GM19035 (cell line): ENCODE measurements at regions not wholly inside any gene's neighbourhood (a gene's known extent, or its start where the extent isn't known, plus 50 kb on each side); places are given as distances from the start of the nearest gene placed in this dataset.

Source experiments
- ATAC-seq: cut with Tn5 transposase; IDR thresholded peaks from one replicate; pipeline ENCODE4 v1.9.1; 2021; ENCODE audit not compliant: unreplicated experiment

DNA sequence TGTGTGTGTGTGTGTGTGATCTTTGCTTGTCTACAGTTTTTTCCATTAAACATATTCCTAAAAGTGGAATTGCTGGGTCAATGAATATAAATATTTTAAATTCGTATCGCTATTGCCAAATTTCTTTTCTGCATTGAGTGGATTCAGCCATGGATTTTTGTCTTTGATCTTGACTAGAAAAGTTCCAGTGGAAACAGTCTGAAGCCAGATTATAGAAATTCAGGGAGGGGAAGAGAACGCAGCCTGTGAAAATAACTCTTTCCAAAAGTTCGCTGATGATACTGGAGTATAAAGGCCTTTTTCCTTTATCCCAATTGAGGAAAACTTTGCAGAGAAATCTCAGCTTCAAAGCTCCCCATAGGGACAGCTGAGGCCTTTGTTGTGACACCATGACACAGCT lies 292.3 kb upstream of the CD180 start:
- ATAC-seq, result no peak

DNA sequence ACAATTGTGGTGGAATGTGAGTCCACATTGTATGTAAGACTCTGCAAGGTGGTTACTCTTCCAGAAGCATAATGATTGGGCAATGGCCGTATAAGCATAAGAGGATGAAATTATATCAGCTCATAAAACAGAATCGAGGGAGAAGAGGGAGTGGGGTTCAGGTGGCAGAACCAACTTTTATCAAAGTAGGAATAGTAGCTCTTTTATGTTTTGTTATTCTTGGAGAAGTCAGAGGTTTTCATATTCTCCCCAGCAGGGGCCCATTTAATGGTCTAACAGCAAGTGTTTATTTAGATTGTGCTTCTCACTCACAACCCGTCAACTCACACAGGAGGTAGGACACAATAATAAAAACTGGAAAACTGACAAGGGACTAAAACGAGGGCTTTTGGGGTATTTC lies 291.3 kb upstream of the CD180 start:
- ATAC-seq, result no peak

DNA sequence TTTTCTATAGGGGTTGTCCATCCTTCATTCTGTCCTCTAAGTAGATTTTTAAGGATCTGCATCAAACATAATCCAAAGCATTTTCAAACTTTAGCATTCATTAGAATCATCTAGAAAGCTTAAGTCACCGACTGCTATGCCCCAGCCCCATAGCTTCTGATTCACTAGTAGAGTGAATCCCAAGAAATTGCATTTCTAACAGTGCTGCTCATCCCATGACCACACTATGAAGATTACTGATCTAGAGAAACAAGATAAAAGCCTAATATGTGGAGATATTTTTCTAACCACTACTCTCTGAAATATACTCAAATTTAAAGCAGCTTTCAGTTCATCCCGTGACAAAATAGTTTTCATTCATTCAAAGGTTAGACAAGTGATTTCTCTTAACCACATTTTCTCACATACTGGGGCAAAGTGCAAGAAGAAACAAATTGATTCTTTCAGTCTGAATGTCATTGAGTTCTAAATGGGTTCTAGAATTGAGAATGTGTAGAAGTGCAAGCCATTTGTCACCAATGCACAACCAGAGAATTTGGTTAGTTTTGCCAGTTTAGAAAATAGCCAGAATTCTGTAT lies 286.9 kb upstream of the CD180 start:
- no peak for ATAC-seq

DNA sequence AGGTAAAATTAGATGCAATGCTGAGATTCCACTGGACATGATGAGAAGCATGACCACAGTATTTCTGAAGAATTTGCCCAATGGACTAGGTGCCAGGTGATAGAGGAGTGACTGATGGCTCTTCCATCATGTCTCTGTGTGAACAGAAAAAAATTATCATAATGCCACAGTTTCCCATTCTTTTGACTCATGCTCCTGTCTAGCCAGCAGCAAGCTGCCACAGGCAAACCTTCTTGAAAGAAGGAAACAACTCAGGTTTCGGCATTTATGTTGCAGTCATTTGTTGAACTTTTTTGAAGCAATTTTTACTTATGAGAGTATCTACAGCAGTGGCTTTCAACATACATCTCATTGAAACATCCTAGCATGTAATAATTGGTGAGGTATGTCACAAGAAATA lies 284.8 kb upstream of the CD180 start:
- ATAC-seq, result no peak

DNA sequence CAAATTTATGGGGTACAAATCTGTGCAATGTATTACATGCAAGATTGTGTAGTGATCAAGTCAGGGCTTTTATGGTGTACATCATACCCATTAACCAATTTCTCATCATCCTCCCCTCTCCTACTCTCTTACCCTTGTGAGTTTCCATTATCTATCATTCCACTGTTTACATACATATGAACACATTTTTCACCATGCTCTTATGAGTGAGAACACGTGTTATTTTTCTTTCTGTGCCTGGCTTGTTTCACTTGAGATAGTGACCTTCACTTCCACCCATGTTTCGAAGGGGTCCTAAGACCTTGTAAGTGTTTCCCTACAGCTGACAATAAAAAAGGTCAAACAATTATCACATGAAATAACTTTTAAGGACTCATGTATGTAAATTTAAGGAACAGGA lies 281.7 kb upstream of the CD180 start:
- no peak for ATAC-seq

DNA sequence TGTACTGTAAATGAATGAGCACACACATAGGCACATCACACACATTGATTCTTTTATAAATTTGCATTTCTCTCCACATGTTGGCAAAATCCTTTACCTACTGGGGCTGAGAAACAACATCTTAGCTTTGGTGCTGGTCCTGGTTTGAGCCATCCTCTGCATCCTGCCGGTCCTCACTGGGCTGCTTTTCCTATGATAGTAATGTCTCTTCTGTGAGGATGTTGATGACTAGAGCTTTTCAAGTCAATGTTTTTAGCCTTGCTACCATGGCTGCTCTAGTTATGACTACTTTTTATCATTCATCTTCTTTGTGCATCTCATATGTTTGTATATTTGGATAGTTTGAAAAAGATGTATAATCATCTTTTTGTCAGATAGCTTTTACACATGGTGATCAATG lies 280.4 kb upstream of the CD180 start:
- no peak for ATAC-seq

DNA sequence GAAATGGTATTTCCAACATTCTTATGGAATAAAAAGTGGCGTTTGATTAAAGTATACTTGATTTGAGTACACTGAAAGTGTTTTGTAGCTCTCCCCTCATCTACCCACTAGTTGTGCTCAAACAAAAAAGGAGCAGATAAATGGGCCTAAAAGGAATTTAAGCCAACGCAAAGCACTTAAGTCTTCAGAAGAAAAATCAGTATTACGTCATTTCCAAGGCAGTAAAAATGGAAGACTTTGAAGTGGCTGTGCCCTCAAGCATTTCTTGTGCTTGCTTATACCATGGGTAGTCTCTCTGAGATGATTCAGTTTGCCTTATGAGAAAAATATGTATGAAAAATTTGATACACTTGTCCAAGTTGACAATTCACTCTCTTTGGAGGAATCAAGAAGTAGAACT lies 279.9 kb upstream of the CD180 start:
- no peak for ATAC-seq

DNA sequence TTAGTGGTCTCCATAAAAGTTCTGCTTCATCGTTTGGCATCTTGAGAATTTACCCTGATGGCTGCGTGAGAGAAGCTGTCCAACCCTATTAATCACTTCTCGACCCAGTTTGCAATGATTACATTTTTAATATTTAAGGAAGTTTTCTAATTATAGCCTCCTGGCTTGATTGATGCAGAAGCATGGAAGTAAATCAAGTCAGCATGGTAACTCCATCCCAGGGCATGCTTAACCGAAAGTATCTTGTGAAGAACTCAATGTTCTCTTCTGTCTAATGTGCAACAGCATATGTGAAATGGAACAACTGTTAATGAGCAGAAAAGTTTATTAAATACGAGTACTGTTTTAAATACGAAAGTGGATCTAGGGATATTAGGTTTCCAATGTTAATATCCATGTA lies 278.9 kb upstream of the CD180 start:
- ATAC-seq, result no peak

DNA sequence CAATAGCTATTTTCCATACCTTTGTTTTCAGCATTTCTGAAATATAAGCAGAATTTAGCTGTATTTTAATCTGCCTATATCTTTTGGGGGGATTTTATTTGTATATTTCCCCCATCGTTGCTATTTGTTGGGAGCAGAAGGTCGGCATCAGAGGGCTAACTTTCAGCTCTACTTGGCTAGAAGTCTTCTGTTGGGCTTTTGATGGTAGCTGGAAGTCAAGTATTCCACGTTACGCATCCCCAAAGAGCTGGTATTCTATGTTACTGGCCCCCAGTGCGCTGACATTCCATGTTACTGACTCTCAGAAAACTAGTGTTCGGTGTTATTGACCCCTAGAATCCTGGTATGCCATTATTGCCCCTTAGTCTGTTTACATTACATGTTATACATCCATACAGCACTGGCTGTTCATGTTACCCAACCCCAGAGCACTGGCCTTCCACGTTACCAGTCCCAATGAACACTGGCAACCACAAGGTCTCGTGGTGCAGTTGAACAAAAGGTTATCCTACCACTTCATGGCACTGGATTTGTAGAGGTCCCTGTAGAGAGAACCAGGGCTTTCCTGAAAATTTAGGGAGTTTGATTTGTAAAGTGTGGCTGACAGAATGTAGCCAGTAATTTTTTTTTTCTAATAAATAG lies 278.1 kb upstream of the CD180 start:
- no peak for ATAC-seq

DNA sequence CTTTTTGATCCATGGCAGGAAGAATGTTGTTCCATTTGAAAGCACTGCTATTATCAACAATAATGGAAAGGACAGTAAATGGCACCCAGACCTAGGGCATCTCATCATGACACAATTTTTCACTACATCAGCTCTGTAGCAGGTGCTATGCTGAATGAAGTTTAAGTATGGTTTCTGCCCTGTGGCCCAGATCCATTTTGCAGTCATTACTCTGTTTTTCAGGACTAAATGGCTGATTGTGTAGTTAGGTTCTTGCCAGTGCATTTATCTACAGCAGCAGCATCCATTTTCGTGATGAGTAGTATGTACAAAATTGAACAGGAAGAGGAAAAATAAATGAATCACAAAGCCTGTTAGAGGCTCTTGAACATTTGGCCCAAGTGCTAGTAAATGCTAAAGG lies 270.5 kb upstream of the CD180 start:
- no peak for ATAC-seq

DNA sequence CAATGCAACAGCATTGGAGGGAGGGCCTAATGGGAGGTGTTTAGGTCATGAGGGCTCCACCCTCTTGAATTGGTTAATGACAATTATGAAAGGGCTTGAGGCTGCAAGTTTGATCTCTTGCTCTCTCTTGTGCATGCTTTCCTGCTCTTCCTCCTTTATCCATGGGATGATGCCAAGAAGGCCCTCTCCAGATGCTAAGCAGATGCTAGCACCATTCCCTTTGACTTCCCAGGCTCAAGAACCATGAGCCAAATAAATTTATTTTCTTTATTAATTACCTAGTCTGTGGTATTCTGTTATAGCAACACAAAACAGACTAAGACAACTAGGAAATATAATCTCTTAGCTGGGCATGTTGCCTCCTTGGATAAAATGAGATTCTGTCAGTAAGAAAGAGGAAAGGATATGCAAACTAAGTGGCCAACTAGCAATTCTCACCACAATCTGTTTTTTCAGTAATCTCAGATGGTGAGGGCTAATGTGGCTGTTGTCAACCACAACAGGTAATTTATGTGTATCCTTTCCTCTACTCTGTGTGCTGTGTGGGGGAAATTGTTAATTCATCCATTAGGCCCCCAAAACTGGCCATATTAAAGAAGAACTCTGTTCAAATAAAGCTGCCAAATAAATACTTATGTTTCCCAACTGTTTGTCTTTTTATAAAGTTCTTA lies 269.1 kb upstream of the CD180 start:
- peak; percentile 59 for ATAC-seq

DNA sequence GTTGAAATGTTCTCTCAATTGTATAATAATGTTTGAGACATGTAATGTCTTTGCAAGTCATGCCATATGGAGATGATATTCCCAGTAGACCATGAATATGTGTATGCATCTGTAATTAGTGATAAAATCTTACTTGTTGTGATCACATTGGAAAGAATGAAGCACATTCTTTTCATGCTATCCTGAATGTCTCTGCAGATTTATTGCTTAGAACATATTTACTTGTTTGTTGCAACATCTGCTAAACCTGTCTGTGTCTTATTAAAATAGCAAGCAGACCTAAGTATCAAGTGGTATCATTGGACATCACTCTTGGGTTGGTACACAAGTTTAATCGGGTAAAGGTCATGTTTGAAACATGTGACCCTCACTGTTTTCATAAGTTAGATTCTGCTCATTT lies 265.5 kb upstream of the CD180 start:
- no peak for ATAC-seq

DNA sequence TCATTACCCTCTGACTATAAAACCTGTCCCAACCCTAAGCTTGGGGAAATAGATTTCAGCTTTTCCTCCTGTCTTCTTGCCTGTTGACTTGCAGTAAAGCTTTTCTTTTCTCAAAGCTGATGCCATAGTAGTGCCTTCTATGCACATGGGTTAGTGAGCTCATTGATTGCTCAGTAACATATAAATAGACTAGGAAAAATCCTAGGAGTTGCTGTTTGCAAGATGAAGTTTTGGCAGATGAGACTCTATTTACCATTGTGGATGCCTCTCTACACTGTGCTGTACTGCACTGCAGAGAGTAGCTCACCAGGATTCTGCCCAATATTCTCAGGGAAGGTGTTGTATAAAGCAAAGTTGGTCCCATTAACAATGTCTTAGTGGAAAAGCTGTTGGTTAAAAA lies 262.7 kb upstream of the CD180 start:
- ATAC-seq, result no peak

DNA sequence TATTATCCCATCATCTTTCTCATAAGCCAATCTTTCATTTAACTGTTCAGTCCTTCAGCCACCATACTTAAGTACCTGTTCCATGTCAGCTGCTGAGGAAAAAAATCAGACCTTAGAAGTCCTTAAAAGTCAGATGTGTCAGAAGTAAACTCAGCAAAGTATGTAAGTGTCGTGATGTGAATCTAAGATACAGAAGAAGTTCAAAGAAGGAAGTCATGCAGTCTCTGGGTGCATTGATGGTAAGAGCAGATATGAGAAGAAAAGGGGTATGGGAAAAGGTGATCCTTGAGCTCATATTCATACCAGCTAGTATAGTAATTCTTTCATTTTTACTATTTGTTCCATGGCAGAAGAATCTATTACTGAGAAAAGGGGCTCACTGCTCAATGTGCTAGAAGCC lies 259.4 kb upstream of the CD180 start:
- ATAC-seq, result no peak

DNA sequence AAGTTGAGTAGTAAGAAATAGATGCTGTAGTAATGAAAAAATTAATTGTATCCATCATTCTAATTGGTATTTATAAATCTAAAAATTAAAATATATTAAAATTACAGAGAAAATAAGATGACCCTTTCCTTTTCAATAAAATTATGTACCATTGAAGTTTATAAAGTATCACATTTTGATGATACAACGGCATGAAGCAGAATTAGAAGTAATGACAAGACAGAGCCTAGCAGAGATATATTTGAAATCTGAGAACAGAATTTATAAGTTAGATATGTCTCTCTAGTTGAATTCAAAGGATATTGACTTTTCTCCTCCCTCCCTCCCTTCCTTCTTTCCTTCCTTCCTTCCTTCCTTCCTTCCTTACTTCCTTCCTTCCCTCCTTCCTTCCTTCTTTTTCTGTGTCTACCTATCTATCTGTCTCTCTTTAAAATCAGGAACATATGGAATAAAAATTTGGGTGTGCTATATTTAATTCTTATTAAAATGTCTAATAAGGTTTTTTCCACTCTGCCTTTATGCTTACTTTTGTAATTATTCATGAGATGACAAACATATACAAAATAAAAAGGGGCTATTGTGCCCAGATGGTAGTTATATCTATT lies 258.5 kb upstream of the CD180 start:
- ATAC-seq, result no peak

DNA sequence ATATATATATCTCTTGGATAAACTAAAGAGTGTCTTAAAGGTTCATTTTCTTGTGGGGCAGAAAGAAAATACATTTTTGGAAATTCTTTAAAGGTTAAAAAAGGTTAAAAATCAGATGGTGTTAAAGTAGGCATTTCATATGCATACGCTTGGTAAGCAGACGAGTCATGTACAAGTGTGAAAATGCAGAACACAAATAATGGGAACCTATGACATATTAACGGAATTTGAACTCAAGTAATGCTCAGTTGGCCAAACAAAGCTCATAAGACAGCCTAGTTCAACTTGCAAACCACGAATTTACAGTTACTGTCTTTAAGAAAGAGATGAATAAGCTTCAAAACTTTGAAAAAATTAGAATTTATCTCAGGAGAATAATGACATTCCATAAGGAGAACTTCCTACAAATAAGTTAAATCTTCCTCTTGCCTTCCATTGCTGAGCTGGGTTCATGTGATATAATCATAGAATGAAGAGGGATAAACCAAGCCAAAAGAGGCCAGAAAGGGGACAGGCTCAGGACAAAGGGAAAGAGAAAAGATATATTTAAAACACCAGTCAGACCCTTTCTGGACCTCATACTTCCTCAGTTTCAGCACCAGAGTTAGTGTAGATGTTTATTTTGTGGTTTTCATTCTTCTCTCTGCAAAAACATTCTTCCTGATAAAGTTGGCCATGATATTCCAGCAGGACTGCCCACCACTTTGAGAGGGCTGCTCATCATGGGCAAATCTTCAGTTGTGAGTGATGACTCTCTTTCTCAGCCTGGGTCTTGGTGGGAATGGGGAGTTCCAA lies 256.7 kb upstream of the CD180 start:
- ATAC-seq, result no peak

DNA sequence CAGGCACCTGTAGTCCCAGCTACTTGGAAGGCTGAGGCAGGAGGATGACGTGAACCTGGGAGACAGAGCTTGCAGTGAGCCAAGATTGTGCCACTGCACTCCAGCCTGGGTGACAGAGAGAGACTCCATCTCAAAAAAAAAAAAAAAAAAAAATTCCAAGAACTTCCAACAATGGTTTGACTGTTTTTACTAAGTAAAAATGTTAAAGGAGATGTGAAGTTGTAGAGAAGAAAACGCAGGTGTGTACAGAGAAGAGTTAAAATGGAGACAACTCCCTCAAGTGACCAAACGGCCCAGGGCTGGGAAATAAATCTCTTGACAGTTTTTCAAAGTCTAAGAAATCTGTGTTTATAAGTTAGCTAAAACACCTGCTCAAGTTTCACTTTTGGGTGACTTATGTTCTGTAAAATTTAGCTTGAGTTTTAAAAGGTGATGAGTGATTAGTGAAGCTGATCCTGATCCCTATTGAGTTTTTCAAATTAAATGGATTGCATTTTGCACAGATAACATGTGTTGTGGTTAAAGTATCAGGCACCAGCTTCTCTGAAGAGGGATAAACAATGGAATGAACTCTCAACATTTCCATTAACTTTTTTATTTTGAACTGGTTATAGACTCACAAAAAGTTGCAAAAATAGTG lies 255.2 kb upstream of the CD180 start:
- no peak for ATAC-seq

DNA sequence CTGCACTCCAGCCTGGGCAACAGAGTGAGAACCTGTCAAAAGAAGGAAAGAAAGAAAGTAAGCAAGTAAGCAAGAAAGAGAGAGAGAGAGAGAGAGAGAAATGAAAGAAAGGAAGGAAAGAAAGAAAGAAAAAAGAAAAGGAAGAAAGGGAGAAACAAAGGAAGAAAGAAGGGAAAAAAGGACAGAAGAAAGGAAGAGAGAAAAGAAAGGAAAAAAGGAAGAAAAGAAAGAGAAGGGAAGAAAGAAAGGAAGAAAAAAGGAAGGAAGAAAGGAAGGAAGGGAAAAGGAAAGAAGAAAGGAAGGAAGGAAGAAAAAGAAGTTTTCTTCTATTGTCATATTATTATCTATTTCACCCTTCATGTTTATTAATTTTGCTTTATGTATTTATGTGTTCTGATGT lies 251.1 kb upstream of the CD180 start:
- no peak for ATAC-seq

DNA sequence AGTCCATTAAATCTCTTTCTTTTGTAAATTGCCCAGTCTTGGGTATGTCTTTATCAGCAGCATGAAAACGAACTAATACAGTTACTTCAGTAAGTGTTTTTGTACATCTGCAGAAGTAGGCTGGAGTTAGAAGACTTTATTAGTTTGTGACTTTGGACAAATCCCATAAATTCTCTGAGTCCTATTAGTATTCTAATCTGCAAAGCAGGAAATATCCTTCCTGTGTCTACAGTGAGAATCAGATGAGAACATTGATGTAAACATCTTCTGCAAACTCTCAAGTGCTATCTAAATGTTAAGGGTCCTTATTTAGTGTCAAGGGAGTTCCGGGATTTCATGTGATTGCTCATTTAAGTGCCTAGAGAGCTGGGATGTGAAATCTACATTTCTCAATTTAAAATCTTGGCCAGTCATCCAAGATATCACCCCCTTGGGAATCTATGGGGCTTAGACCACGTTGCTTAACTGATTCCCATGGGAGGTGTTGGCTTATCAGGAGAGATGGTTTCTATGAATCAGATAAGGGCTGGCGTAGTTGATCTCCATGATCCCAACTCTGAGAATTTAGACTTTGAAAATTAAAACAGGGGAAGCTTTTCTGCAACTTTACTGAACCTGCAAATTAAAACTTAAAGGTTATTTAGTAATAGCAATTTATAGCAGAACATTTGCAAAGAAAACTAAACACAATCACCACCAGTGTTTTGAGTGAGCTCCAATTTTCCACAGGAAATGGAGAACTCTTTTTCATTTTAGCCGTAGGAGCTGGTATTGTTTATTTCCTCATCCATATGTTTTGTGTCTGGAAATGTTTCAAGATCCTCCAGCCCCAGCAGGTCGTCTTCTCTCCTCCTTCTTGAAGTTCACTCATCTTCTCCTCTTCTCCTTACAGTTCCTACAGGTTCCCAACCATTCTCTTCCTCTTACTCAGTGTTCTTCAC lies 241.6 kb upstream of the CD180 start:
- no peak for ATAC-seq

DNA sequence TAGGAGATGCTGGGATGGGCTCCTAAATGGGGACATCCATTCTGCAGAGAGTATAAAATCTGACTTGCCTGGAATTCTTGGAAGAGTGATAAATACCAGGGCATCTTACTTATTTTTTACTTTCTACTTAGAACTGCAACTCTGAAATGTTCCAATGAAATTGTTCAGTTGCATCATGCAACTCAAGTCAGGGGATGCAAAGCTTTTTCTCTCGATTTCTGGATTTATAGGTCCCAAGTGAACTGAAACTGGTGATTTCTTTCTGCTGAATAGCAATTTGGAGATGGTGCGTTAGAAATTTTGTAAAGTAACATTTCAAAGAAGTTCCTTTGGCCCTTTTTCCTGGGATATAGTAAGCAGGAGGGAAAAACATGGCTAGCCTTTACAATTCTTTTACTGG lies 238.4 kb upstream of the CD180 start:
- no peak for ATAC-seq
